Thoracic aorta (tissue), 2 donors: ENCODE measurements at regions not wholly inside any gene's neighbourhood (a gene's known extent, or its start where the extent isn't known, plus 50 kb on each side); places are given as distances from the start of the nearest gene placed in this dataset.
"Not testable (repeated sequence)": the region's sequence is repeated elsewhere in the genome, so short reads cannot be mapped to it uniquely, and the experiment has no call there.

Experiments
- ATAC-seq: fragments of 150-250 bp; one replicate; pipeline ENCODE4 v1.8.0; 2017; ENCODE audit warnings: low read depth; ENCODE audit not compliant: insufficient number of reproducible peaks, low FRiP score
- DNase-seq: peaks from one replicate; pipeline ENCODE4 v3.0.0-alpha.2; 2020; ENCODE audit warnings: low spot score
- H3K27ac ChIP-seq, 2 donors: fragments of 200-600 bp; sonication (generic); 1 replicate in 1 of 2; 2 replicates in 1 of 2; pipeline ENCODE4 v1.5.1; 2016; ENCODE audit warnings: mild to moderate bottlenecking in 2 of 2, moderate library complexity in 2 of 2
- H3K27me3 ChIP-seq: fragments of 200-600 bp; sonication (generic); replicated peaks from 2 replicates; pipeline ENCODE4 v1.6.0; 2016; ENCODE audit warnings: mild to moderate bottlenecking; ENCODE audit not compliant: insufficient read depth
- H3K36me3 ChIP-seq: fragments of 200-600 bp; sonication (generic); one replicate; pipeline ENCODE4 v1.5.1; 2016
- H3K4me1 ChIP-seq, 2 donors: fragments of 200-600 bp; sonication (generic); 1 replicate in 1 of 2; 2 replicates in 1 of 2; pipeline versions ENCODE4 v1.5.1 to v1.6.0; 2016; ENCODE audit warnings: low read depth in 2 of 2, mild to moderate bottlenecking in 1 of 2; ENCODE audit not compliant: control insufficient read depth in 1 of 2
- H3K4me3 ChIP-seq: fragments of 200-600 bp; sonication (generic); 2 replicates; pipeline ENCODE4 v1.5.1; 2016; ENCODE audit warnings: mild to moderate bottlenecking
- H3K9me3 ChIP-seq: fragments of 200-600 bp; sonication (generic); 2 replicates; pipeline ENCODE4 v1.5.1; 2016
- TF ChIP-seq, protein P1 (sequence below): fragments of 200-600 bp; sonication (generic); IDR thresholded peaks from one replicate; pipeline ENCODE4 v1.5.1; 2019; ENCODE audit warnings: antibody characterized with exemption

- DNase-seq, result no peak
- Histone ChIP-seq H3K36me3 (no peaks in the 10 kb centered on the region), H3K4me1 (peaks cover 7 to 26% of the 10 kb centered on the region in 2 donors), H3K27me3 (no peaks in the 10 kb centered on the region), H3K27ac (no peak overlapping the region), H3K9me3 (no peaks in the 10 kb centered on the region), H3K4me3 (no peak overlapping the region)
- TF ChIP-seq, protein P1, sequence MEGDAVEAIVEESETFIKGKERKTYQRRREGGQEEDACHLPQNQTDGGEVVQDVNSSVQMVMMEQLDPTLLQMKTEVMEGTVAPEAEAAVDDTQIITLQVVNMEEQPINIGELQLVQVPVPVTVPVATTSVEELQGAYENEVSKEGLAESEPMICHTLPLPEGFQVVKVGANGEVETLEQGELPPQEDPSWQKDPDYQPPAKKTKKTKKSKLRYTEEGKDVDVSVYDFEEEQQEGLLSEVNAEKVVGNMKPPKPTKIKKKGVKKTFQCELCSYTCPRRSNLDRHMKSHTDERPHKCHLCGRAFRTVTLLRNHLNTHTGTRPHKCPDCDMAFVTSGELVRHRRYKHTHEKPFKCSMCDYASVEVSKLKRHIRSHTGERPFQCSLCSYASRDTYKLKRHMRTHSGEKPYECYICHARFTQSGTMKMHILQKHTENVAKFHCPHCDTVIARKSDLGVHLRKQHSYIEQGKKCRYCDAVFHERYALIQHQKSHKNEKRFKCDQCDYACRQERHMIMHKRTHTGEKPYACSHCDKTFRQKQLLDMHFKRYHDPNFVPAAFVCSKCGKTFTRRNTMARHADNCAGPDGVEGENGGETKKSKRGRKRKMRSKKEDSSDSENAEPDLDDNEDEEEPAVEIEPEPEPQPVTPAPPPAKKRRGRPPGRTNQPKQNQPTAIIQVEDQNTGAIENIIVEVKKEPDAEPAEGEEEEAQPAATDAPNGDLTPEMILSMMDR, result no peak
- no peak for ATAC-seq
These were observed 197.3 kb upstream of the ZNF618 start for GRCh38 chr9:113678859-113679256.

GRCh38 chr9:113682297-113682771, 193.8 kb upstream of the ZNF618 start:
- peaks cover 0 to 4% of the 10 kb centered on the region in 2 donors for H3K4me1 ChIP-seq
- no peaks in the 10 kb centered on the region for H3K9me3 ChIP-seq
- H3K27ac ChIP-seq, result no peak overlapping the region
- TF ChIP-seq, protein P1, result peak; percentile 96
- DNase-seq (peak; percentile 32), ATAC-seq (peak; percentile 63)
- H3K4me3 ChIP-seq, result peak overlapping the region; percentile 30
- H3K36me3 ChIP-seq, result no peaks in the 10 kb centered on the region
- H3K27me3 ChIP-seq, result no peaks in the 10 kb centered on the region

DNA sequence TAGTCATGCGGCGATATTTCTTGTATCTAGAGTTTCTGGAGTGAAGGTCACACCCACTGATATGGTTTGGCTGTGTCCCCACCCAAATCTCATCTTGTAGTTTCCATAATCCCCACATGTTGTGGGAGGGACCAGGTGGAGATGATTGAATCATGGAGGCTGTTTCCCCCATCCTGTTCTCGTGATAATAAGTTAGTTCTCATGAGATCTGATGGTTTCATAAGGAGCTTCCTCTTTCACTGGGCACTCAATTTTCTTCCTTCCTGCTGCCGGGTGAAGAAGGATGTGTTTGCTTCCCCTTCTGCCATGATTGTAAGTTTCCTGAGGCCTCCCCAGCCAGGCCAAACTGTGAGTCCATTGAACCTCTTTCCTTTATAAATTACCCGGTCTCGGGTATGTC, 190.5 kb upstream of the ZNF618 start:
- H3K36me3 ChIP-seq, H3K27ac ChIP-seq, DNase-seq, H3K4me3 ChIP-seq, H3K9me3 ChIP-seq, ATAC-seq, H3K27me3 ChIP-seq: not testable (repeated sequence)
- peaks cover 0 to 12% of the 10 kb centered on the region in 2 donors for H3K4me1 ChIP-seq

DNA sequence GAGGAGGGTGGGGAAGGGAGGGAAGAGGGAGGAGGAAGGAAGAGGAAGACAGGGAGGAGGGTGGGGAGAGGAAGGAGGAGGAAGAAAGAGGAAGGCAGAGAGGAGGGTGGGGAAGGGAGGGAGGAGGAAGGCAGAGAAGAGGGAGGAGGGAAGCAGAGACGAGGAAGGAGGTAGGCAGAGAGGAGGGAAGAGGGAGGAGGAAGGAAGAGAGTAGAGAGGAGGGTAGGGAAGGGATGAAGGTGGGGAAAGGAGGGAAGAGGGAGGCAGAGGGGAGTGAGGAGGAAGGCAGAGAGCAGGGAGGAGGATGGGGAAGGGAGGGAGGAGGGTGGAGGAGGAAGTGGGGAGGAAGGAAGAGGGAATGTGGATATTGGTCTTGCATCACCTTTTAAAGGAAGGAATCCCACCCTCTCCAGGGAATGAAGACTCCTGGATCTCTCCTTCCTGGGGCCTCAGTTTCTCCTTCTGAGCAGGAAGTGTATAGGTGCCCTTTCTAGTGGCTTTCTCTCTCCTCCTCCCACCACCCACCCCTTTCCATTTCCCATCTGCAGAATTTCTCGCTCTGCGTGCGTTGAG, 188.9 kb upstream of the ZNF618 start:
- H3K27ac ChIP-seq, result no peak overlapping the region
- H3K4me3 ChIP-seq, result peak overlapping the region; percentile 40
- DNase-seq (no peak), ATAC-seq (no peak)
- no peaks in the 10 kb centered on the region for H3K27me3 ChIP-seq
- no peaks in the 10 kb centered on the region for H3K36me3 ChIP-seq
- no peaks in the 10 kb centered on the region for H3K9me3 ChIP-seq
- peaks cover 0 to 12% of the 10 kb centered on the region in 2 donors for H3K4me1 ChIP-seq
- TF ChIP-seq, protein P1, result no peak

DNA sequence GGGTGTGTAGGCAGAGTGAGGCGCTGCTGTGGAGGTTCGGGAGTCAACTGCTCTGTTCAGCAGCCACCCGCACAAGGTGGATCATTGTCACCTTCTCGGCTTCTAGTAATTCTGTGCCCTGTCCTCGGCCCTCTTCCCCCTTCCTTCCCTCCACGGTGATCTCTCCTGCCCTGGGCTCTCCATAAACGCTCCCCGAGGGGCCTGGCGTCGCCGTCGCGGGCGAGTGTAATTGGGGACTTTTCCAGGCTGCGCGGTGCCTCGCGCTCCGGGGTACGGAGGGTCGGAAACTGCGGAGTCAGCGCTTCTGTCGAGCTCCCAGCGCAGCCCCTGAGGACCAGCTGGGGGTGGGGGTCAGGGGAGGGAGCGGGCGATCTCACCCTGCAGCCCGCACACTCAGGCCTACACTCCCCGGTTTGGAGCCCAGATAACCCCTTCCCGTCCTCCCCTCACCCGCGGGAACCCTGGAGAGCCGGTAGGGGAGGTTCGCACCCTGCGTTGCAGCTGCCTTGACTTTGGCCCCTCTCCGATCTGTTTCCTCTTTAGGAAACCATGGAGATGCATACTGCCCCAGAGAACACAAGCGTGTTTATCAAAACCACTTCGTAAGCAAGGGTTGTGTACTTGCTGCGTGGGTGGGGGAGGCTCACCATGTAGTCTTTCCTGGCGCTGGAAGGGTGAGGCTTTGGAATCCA, 188.3 kb upstream of the ZNF618 start:
- Histone ChIP-seq H3K9me3 (no peaks in the 10 kb centered on the region), H3K27me3 (no peaks in the 10 kb centered on the region), H3K27ac (no peak overlapping the region), H3K36me3 (no peaks in the 10 kb centered on the region), H3K4me1 (peaks cover 0 to 8% of the 10 kb centered on the region in 2 donors), H3K4me3 (peak overlapping the region; percentile 40)
- DNase-seq (no peak), ATAC-seq (no peak)
- TF ChIP-seq, protein P1, result no peak
